NT2/D1 (cell line): ENCODE measurements at regions not wholly inside any gene's neighbourhood (a gene's known extent, or its start where the extent isn't known, plus 50 kb on each side); places are given as distances from the start of the nearest gene placed in this dataset.

Source experiments
- YY1 ChIP-seq: IDR thresholded peaks from 2 replicates; pipeline ENCODE4 v1.6.1; 2011; ENCODE audit not compliant: insufficient read length, insufficient read depth
- ZNF274 ChIP-seq: IDR thresholded peaks from 2 replicates; pipeline ENCODE4 v1.6.1; 2011; ENCODE audit warnings: mild to moderate bottlenecking, low read depth, low read length

DNA sequence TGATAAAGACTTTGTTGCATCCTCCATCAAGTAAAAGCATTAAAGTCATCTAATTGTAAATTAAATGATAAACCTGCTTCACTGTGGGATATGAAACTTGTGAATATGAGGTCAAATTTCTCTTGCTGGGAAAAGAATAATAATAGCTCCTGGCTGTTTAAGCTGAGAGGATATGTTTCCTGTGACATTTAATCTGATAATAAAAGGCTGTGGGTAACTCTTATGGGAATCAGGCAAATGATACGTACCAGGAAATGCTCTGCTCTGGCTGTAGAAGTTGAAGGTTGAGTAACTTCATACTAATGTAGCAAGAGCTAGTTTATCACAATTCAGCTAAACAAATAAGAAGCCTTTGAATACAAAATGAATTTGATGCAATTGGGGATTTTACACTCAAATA is 574.6 kb downstream of the RAPGEF2 start:
- TF ChIP-seq ZNF274 = no peak
- TF ChIP-seq YY1 = no peak
